Mucosa of rectum (tissue), 2 donors: ENCODE measurements at regions not wholly inside any gene's neighbourhood (a gene's known extent, or its start where the extent isn't known, plus 50 kb on each side); places are given as distances from the start of the nearest gene placed in this dataset.

Experiments used
- H3K27ac ChIP-seq, 2 donors: one replicate each; pipeline ENCODE4 v1.7.0; 2013; ENCODE audit warnings: inconsistent platforms in 2 of 2, low read depth in 2 of 2, low read length in 2 of 2
- H3K27me3 ChIP-seq, 2 donors: one replicate each; pipeline ENCODE4 v1.7.0; 2013; ENCODE audit warnings: low read length in 2 of 2; ENCODE audit not compliant: control insufficient read depth in 2 of 2, insufficient read depth in 2 of 2
- H3K36me3 ChIP-seq, 2 donors: one replicate each; pipeline ENCODE4 v1.7.0; 2013; ENCODE audit warnings: low read length in 2 of 2; ENCODE audit not compliant: control insufficient read depth in 2 of 2, insufficient read depth in 2 of 2
- H3K4me1 ChIP-seq, 2 donors: one replicate each; pipeline ENCODE4 v1.7.0; 2013; ENCODE audit warnings: low read length in 2 of 2, mild to moderate bottlenecking in 1 of 2; ENCODE audit not compliant: control insufficient read depth in 2 of 2, insufficient read depth in 2 of 2
- H3K4me3 ChIP-seq, 2 donors: one replicate each; pipeline ENCODE4 v1.7.0; 2013; ENCODE audit warnings: low read length in 2 of 2
- H3K9ac ChIP-seq, 2 donors: one replicate each; pipeline ENCODE4 v1.7.0; 2013; ENCODE audit warnings: low read length in 2 of 2, low read depth in 1 of 2, mild to moderate bottlenecking in 1 of 2
- H3K9me3 ChIP-seq, 2 donors: one replicate each; pipeline ENCODE4 v1.7.0; 2013; ENCODE audit warnings: low read length in 2 of 2; ENCODE audit not compliant: control insufficient read depth in 2 of 2
- donor health status: healthy.
- donor health status: Normal muscosa, but diverticular disease.

DNA sequence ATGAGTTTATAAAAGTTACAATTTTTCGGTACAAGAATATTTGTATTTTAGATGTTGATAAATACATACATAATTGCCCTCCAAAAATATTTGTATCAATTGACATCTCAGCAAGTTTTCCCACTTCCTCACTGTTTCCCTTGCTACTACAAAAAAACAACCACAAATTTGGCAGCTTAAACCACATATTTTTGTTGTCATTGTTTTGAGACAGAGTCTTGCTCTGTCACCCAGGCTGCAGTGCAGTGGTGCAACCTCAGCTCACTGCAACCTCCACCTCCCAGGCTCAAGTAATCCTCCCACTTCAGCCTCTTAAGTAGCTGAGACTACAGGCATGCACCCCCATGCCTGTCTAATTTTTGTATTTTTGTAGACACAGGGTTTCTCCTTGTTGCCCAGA lies 162.8 kb upstream of the RARB start:
- no peak overlapping the region for H3K4me3 ChIP-seq
- H3K27me3 ChIP-seq, result no peaks in the 10 kb centered on the region
- H3K9me3 ChIP-seq, result no peaks in the 10 kb centered on the region
- H3K27ac ChIP-seq, result no peak overlapping the region
- H3K36me3 ChIP-seq, result no peaks in the 10 kb centered on the region
- H3K9ac ChIP-seq, result no peak overlapping the region
- H3K4me1 ChIP-seq, result no peaks in the 10 kb centered on the region

GRCh38 chr3:25266677-25267076 lies 161.4 kb upstream of the RARB start:
- Histone ChIP-seq H3K9ac (no peak overlapping the region), H3K9me3 (no peaks in the 10 kb centered on the region), H3K27me3 (no peaks in the 10 kb centered on the region), H3K36me3 (no peaks in the 10 kb centered on the region), H3K4me3 (no peak overlapping the region), H3K27ac (no peak overlapping the region), H3K4me1 (no peaks in the 10 kb centered on the region)

DNA sequence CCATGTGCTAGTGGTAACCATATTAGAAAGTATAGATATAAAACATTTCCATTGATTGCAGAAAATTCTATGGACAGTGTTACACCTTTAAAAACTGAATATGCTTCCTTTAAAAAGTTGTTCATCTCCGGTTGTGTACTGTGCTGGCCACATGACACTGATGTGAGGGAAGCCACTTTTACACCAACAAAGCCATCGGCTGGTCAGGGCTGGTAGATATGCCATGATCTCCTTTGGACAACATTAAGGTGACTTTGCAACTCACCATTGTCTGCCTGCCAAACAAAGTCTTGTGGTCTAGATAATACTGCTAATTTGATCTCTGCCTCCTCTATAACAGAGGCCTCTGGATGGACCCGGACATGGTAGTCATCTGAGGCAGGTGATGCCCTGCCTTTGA lies 156.0 kb upstream of the RARB start:
- Histone ChIP-seq H3K9me3 (no peaks in the 10 kb centered on the region), H3K36me3 (no peaks in the 10 kb centered on the region), H3K27me3 (no peaks in the 10 kb centered on the region), H3K27ac (no peak overlapping the region), H3K4me3 (no peak overlapping the region), H3K4me1 (no peaks in the 10 kb centered on the region), H3K9ac (no peak overlapping the region)

GRCh38 chr3:25273582-25274171 lies 154.4 kb upstream of the RARB start:
- no peak overlapping the region for H3K27ac ChIP-seq
- H3K9me3 ChIP-seq, result no peaks in the 10 kb centered on the region
- H3K36me3 ChIP-seq, result no peaks in the 10 kb centered on the region
- no peak overlapping the region for H3K9ac ChIP-seq
- no peaks in the 10 kb centered on the region for H3K4me1 ChIP-seq
- H3K27me3 ChIP-seq, result no peaks in the 10 kb centered on the region
- H3K4me3 ChIP-seq, result no peak overlapping the region

DNA sequence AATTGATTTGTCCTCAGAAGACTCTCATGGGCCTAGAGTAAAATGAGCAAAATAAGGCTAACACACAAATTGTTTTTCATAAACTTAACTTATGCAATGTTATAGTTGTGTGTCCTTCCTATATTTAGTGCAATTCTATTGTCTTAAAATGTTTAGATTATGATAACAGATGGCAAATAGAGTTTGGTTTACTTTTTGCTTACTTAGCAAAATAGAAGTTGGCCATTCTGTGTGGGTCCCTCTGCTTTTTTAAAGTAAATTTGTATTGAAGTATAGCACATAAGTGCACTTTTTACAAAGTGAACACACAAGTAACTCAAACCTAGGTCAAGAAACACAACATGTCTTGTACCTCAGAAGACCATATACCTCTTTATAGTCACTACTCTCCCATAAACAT lies 150.6 kb upstream of the RARB start:
- H3K4me3 ChIP-seq, result no peak overlapping the region
- no peaks in the 10 kb centered on the region for H3K27me3 ChIP-seq
- H3K36me3 ChIP-seq, result no peaks in the 10 kb centered on the region
- no peaks in the 10 kb centered on the region for H3K9me3 ChIP-seq
- H3K9ac ChIP-seq, result no peak overlapping the region
- no peaks in the 10 kb centered on the region for H3K4me1 ChIP-seq
- no peak overlapping the region for H3K27ac ChIP-seq

DNA sequence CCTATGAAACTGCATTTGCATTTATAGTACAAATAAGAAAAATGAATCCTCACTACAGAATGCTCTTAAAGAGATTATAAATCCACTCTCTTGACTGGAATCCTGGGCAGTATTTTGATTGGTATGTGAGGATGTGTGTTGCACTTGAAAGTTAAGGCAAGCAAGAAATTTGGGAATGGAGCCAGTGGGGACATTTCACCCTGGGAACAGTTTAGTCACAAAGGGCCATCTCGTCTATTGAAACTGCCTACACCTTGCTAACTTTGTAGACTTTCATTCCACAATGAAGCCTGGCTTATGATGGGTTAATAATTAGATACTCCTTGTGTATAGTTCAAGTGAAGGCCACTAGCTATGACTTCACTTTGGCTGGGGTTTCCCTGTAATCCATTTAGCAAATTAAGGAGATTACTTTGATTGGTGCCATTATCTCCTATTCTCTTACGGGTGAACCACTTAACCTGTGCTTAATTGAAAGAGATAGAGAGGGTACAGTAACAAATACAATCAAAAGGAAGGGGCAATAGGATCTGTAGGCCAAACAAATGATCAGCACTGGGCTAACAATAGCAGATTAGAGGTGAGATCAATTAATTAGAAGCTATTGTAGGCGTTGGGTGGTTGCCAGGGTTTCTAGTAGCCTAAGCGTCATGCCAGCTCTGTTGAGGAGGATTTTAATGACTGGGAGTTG lies 146.9 kb upstream of the RARB start:
- Histone ChIP-seq H3K9me3 (no peaks in the 10 kb centered on the region), H3K27me3 (no peaks in the 10 kb centered on the region), H3K4me1 (no peaks in the 10 kb centered on the region), H3K36me3 (no peaks in the 10 kb centered on the region), H3K9ac (no peak overlapping the region), H3K4me3 (no peak overlapping the region), H3K27ac (no peak overlapping the region)

DNA sequence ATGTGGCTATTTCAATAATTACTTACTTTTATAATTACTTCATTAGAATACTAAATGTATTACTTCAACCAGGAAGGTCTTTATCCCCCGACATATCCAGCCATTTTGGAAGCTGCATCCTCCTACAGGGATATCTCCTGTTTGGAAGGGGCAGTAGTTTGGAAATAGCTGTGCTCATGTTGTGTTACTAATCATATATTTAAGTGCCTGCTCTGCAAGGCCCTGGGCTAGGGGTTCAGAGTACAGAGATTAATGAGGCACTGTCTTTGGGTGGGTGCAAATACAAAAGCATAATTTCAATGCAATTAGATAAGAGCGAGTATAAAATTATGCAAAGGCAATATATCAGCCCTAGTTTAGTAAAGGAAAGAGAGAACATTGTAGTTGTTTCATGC lies 146.3 kb upstream of the RARB start:
- H3K4me3 ChIP-seq, result no peak overlapping the region
- no peak overlapping the region for H3K27ac ChIP-seq
- no peaks in the 10 kb centered on the region for H3K36me3 ChIP-seq
- H3K4me1 ChIP-seq, result no peaks in the 10 kb centered on the region
- no peak overlapping the region for H3K9ac ChIP-seq
- H3K9me3 ChIP-seq, result no peaks in the 10 kb centered on the region
- no peaks in the 10 kb centered on the region for H3K27me3 ChIP-seq

GRCh38 chr3:25283613-25284012 lies 144.4 kb upstream of the RARB start:
- Histone ChIP-seq H3K9me3 (no peaks in the 10 kb centered on the region), H3K36me3 (no peaks in the 10 kb centered on the region), H3K27me3 (no peaks in the 10 kb centered on the region), H3K27ac (no peak overlapping the region), H3K4me1 (no peaks in the 10 kb centered on the region), H3K9ac (no peak overlapping the region), H3K4me3 (no peak overlapping the region)

GRCh38 chr3:25284249-25284648 lies 143.8 kb upstream of the RARB start:
- Histone ChIP-seq H3K4me3 (no peak overlapping the region), H3K27me3 (no peaks in the 10 kb centered on the region)

DNA sequence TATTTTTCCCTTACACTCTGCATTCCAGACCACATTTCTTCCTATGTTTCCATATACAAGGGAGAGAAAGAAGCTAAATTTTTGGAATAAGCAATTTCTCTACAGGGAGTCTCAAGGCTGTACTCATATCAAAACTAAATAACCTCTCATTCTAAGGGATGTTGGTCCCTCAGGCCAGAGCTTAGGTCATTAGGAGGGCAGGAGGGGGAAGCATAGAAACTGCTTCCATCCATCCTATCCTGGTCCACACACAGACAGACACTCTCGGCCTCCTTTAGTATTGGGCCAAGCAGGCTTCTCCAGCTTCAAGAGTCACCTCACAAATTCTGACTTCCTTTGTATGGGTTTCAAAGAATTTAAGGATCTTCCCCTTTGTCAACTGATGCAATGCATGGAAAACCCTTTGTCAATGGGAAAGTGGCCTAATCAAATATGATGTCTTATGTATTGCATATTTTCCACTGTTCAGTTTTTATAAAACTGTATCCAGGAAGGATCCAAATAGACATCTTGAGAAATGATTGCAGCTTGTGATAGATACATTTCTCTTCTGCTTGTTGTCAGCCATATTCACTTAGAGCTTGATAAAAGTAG lies 140.7 kb upstream of the RARB start:
- Histone ChIP-seq H3K36me3 (no peaks in the 10 kb centered on the region), H3K27ac (no peak overlapping the region), H3K4me3 (no peak overlapping the region), H3K9ac (no peak overlapping the region), H3K27me3 (no peaks in the 10 kb centered on the region), H3K4me1 (no peaks in the 10 kb centered on the region), H3K9me3 (no peaks in the 10 kb centered on the region)

More at GRCh38 chr3:25284249-25284648, 143.8 kb upstream of the RARB start:
- Histone ChIP-seq H3K27ac (no peak overlapping the region), H3K9ac (no peak overlapping the region), H3K9me3 (no peaks in the 10 kb centered on the region), H3K36me3 (no peaks in the 10 kb centered on the region), H3K4me1 (no peaks in the 10 kb centered on the region)
